Gastroesophageal sphincter (tissue), 3 donors: ENCODE measurements at regions not wholly inside any gene's neighbourhood (a gene's known extent, or its start where the extent isn't known, plus 50 kb on each side); places are given as distances from the start of the nearest gene placed in this dataset.

Experiments used
- CTCF ChIP-seq, 4 experiments: fragments of 200-600 bp in 2 of 4; fragments of 450-650 bp in 2 of 4; sonication (generic) in 1 of 4; IDR thresholded peaks; one replicate each; pipeline ENCODE4 v1.5.1; 2017 to 2019; ENCODE audit warnings: antibody characterized with exemption in 4 of 4, mild to moderate bottlenecking in 2 of 4, moderate library complexity in 2 of 4
- EP300 ChIP-seq: sonication (generic); formaldehyde crosslinking; IDR thresholded peaks from one replicate; pipeline ENCODE4 v1.6.1; 2017; ENCODE audit warnings: antibody characterized with exemption, mild to moderate bottlenecking
- POLR2A ChIP-seq, 2 donors: fragments of 450-650 bp; IDR thresholded peaks; one replicate each; pipeline ENCODE4 v1.6.1; 2017; ENCODE audit warnings: antibody characterized with exemption in 2 of 2, mild to moderate bottlenecking in 2 of 2, moderate library complexity in 1 of 2
- POLR2AphosphoS5 ChIP-seq: sonication (generic); formaldehyde crosslinking; IDR thresholded peaks from one replicate; pipeline ENCODE4 v1.6.1; 2017; ENCODE audit warnings: antibody characterized with exemption

GRCh38 chr6:14273191-14273590, 155.6 kb downstream of the CD83 start:
- TF ChIP-seq CTCF (IDR thresholded peaks at IDR 0.05) (no peak), POLR2A (IDR thresholded peaks at IDR 0.05) (no peak), POLR2AphosphoS5 (no peak), EP300 (no peak)
